Stimulated activated CD4-positive, alpha-beta T cell treated with anti-CD3 and anti-CD28 coated beads, Interleukin-2, amount 100 ng/mL, for 48 hours (primary cell): ENCODE measurements at regions not wholly inside any gene's neighbourhood (a gene's known extent, or its start where the extent isn't known, plus 50 kb on each side); places are given as distances from the start of the nearest gene placed in this dataset.

Experiments used
- DNase-seq, 2 donors: peaks; one replicate each; pipeline ENCODE4 v3.0.0-alpha.2; 2020

GRCh38 chr5:4542145-4542778 lies 597.9 kb upstream of the ADAMTS16 start:
- DNase-seq, result no peak

DNA sequence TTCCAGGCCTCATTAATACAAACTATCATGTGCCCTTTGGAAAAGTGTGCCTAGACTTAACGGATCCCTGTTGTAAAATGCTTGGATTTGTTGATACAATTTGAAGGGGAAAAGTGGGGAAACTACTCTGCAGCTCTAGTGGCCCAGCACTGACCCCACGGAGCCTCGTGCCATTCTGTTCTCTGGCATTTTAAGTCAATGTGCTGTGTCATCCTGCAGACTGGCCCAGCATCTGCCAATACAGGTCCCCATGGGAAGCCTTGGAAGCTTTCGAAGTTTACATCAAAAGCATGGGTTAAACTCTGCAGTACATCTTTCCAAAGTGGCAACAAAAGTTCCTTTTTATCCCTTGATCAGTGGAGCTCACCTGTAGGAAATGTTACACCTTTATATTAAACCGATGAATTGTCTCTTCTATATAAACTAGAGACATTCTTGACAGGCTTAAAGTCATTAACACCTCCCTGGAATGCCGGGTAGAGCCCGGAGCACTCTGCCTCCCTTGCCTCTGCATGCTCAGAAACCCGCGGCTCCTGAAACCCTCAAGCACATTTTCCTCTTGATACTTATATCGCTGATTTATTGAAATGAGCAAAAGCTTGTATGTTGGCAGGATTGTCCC lies 596.0 kb upstream of the ADAMTS16 start:
- DNase-seq, result no peak

DNA sequence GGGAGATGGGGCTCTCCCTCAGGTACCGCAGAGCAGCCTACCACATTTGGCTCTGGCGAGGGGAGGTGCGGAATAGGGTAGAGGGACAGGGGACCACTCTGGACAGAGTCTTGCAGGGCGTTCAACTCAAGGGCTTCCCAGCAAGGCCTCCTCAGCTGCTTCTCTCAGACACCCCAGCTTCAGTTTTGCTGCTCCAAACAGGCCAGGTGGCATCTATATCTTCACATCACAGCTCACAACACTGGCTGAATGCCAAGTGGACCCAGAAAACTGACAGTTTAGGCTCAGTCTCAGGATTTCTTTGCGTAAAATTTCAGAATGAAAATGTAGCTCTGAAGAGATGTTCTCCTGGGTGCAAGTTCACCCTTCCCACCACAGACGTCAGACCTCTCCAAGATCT lies 592.6 kb upstream of the ADAMTS16 start:
- DNase-seq, result no peak

DNA sequence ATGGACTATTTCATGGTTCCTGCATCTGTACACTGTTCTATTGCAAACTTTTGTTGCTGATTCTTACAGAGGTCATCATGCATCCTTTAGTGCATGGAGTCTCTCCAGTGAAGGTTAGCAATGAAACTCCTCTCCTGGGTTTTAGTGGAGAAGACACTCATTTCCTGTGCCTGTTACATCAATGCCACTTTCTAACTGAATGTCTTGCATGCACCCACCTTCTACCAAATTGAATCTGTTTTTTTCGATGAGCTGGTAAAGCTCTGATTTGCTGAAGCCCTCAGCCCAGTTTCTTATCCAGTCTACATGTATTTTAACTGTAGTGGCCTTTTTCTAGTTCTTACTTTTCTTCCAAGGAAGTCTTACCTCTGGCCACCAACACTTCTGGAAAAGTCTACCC lies 591.8 kb upstream of the ADAMTS16 start:
- no peak for DNase-seq

DNA sequence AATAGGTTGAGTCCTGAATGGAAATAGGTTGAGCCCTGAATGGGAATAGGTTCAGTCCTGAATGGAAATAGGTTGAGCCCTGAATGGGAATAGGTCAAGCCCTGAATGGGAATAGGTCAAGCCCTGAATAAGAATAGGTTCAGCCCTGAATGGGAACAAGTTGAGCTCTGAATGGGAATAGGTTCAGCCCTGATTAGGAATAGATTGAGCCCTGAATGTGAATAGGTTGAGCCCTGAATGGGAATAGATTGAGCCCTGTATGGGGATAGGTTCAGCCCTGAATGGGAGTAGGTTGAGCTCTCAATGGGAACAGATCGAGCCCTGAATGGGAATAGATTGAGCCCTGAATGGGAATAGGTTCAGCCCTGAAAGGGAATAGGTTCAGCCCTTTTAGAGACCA lies 590.8 kb upstream of the ADAMTS16 start:
- DNase-seq, result no peak

DNA sequence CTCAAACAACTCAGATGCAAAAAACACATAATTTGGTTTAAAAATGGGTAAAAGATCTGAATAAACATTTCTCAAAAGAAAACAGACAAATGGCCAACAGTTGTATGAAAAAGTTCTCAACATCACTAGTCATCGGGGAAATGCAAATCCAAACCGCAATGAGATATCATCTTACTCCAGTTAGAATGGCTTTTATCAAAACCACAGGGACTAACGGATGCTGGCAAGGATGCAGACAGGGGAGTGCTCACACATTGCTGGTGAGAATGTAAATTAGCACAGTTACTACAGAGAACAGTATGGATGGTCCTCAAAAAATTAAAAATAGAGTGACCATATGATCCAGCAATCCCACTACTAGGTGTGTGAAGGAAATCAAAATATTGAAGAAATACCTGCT lies 589.1 kb upstream of the ADAMTS16 start:
- no peak for DNase-seq

DNA sequence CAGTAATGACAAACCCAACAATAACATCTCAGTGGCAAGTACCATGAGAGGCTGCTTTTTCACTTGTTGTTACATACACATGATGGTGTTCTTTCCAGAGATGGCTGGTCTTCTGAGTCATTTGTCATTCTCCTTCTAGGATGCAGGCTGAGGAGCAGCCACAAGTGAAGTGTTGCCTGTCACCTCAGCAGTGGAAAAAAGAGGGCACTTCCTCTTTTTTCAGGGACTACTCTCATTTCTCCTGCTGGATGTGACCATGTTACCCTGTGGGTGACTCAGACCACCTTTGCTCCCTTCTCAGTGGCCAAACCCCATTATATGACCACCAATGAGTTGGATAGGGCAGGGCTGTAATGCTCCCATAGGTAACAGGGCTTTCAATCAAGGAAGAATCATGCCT lies 587.0 kb upstream of the ADAMTS16 start:
- DNase-seq, result no peak

DNA sequence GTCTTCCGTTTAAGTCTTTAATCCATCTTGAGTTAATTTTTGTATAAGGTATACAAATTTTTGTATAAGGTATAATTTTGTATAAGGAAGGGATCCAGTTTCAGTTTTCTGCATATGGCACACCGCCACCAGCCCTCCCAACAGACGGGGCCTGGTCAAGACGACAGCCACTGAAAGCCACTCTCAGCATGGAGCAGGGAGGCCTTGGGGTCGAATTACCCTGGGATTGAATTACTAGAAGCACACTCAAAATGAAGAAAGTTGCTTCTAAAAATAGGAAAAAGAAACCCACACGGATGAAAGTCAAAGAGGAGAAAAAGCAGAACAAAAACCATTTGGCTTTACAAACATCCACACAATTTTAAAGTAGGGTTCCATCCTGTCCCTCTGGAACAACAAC lies 586.2 kb upstream of the ADAMTS16 start:
- DNase-seq, result no peak

DNA sequence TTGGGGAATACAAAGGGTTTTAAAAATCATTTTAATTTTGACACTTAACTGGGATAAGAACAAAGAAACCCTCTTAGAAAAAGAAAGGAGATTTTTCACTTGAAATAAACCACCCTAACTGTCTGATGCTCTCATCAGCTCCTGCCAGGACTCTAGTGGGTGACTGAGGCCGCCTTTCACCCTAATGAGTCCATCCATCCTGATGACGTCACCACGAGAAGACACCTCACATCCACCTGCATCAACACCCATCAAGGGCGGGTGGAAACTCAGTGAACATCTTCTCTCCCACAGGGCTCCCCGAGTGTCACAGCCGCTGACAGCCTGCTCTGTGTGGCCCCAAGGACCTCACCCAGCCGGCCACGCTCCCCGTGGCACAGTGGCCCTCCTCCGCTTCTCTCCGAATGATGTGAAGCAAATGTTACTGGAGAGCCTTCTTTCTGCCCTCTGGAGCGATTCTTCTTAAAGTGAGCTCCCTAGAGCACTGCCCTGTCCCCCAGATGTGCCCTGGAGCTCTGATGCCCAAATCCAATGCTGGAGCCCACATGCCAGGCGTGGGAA lies 584.3 kb upstream of the ADAMTS16 start:
- no peak for DNase-seq

DNA sequence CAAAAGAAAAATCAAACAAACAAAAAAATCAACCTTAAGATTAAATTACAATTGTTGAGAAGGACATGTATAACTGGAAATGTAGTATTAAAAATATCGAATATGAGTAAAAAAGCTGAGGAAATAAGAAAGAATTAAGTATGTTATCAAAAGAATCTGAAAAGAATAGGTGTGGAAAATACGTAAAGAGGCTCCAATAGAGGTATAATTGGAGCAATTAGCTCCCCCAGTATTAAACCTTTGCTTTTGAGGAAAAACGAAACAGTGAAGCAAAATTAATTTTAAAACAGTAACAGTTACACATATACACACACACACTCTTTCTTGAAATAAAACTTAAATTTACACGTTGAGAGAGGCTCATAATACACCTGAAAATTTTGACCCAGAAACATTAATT lies 578.7 kb upstream of the ADAMTS16 start:
- DNase-seq, result no peak

- DNase-seq, result no peak
These were observed 576.7 kb upstream of the ADAMTS16 start for GRCh38 chr5:4563400-4563799.

DNA sequence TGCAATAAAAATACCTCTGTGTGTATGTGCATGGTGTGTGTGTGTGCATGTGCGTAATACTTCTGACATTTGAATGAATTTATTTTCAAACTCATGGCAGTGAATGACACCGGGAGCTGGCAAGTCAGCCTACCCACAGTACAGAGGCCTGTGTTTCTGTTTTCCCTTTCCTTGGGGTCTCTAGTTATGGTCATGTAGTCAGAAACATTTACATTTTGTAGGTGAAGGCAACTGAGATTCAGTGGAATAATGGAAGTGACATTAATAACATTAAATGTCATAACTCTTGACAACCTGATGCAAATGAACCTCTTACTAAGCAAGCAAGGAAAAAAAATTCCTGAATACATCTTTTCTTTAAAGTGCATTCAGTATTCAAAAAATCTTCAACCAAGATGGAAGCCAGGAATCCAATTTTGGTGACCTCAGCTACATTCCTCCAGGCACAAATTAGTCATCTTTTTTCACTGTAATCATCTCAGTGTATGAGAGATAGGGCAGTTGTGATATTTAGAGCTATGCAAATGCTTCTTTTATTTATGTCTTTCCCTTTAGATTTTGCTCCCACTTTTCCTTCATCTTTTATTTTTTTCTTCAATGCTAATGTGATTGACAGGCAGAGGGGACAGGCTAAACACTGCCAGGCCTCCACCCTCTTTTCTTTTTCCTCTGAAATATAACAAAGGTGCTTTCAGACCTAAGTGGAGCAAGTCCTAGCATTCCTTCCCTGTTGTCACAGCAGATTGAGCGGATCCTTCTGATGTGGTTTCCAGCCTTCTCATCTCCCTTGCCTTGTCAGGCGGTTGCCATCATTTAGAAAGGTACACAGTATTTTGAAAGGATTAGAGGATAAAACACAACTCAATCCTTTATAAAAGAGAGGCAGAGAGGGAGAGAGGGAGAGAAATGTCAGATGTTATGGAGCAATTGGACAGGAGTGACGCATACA lies 569.8 kb upstream of the ADAMTS16 start:
- DNase-seq, result no peak

DNA sequence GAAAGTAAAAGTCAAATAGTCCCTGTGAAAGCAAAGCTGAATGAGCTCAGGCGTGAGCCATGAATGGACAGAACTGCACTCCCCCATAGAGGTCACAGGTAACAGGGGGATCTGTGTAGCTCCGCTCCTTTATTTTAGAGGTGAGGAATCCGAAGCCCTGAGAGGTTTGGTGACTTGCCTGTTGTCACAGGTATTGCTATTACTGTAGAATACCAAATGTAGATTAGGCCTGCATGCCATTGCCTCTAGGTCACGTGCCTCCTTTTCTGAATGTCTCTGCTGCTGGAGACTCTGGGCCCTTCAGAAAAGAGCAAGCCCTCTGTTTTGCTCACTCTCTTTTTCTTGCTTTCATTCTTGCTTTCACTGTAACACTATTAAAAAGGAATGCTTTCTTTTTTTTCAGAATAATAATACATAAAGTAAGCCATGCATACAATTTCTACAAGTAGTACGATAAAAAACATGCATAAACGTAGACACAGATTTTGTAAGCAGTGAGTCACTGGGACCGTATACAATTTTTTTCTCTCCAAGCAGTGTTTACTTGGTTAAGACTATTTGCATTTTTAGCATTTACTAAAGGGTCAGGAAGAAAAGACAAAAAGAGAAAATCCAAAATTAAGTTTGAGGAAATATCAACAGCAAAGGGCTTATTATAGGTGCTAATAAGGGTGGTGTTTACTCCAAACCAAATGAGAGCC lies 568.7 kb upstream of the ADAMTS16 start:
- DNase-seq, result no peak

GRCh38 chr5:4572311-4573100 lies 567.6 kb upstream of the ADAMTS16 start:
- no peak for DNase-seq

GRCh38 chr5:4575608-4576007 lies 564.5 kb upstream of the ADAMTS16 start:
- no peak for DNase-seq

- no peak for DNase-seq
These were observed 563.9 kb upstream of the ADAMTS16 start for GRCh38 chr5:4576161-4576748.

DNA sequence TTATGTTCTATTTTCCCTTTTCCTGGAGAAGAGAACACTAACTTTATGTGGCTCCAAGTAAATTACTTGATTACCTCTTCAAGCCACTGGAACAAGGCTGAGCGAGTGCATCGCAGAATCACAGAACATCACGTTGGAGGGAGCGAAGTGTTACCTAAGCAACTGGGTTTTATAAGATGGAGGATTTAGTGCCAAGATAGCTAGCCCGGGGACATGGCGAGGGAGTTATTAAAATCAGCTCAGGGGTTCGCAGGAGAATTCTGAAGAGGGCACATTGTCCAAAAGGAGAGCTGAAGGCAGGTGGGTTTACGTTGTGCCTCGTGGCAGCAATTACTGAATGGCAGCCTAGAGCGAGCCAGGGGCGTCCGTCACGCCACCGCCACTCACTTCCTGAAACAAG lies 563.2 kb upstream of the ADAMTS16 start:
- DNase-seq, result no peak

GRCh38 chr5:4579679-4580078 lies 560.5 kb upstream of the ADAMTS16 start:
- DNase-seq, result no peak

GRCh38 chr5:4580772-4581171 lies 559.4 kb upstream of the ADAMTS16 start:
- DNase-seq, result no peak

DNA sequence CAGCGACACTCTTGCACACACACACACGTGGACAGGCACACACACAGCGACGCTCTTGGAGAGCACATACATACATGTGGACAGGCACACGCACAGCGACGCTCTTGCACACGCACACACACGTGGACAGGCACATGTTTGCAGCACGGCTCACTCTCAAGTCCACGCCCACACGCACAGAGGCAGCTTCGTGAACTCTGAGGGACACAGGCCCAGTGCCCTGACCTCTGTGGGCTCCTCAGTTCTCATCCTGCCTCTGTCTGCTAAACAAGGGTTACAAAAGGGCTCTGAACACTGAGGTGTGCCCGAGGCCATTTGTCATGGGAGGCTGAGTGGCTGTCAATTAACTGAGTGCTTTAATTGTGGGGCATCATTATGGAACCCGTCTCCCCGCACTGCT lies 558.8 kb upstream of the ADAMTS16 start:
- DNase-seq, result no peak

DNA sequence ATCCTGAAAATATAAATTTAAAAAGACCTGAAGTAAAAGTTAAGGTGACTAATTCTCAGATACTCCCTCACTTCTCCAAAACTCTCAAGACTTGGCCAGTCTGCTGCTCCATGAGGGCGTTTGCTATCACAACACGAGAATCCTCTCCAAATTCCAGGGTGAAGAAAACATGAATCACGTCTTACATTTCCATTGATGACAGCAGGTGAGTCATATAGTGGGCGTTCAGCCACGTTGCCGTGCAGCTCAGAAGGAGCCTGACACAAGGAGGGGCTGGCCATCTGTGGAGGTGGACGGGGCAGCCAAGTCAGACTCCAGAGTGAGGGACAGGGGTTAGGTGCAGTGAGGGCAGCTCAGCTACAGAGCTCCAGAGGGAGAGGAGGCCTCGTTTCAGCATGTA lies 555.1 kb upstream of the ADAMTS16 start:
- no peak for DNase-seq

DNA sequence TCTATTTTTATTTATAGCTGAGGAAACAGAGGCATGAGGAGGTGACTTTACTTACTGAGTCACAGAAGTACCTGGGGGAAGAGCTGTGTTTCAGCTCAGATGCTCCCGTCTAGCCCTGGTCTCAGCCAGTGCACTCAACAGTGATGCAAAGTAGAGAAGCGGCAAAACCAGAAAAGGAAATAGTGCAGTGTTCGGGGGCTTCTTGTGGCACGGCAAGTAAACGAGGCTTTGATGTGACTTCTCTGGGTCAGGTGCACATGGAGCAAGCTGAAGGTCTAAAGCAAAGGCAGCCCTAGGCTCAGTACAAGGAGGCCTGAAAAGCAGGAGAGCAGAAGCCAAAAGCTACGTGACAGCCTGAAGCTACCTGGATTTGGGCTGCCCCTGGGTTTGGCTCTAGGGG lies 526.7 kb upstream of the ADAMTS16 start:
- DNase-seq, result no peak
